ENCODE measurements at regions not wholly inside any gene's neighbourhood (a gene's known extent, or its start where the extent isn't known, plus 50 kb on each side); places are given as distances from the start of the nearest gene placed in this dataset.
A peak's percentile ranks its signal among the peaks of the same experiment; 100 is the strongest.
"Not testable (repeated sequence)": the region's sequence is repeated elsewhere in the genome, so short reads cannot be mapped to it uniquely, and the experiment has no call there.

- peaks cover 0 to 5% of the 10 kb centered on the region in 2 donors for H3K36me3 Mint-ChIP-seq
- no peak for ATAC-seq
- H3K9me3 Mint-ChIP-seq: no peaks in the 10 kb centered on the region
- DNase-seq (ENCODE audit: low spot score in 2 of 2): no peak
- H3K27ac Mint-ChIP-seq: no peak overlapping the region
These were observed 371.0 kb downstream of the SFMBT2 start for GRCh38 chr10:7039859-7040258.

- Mint-ChIP-seq H3K9me3 (peaks cover 0 to 1% of the 10 kb centered on the region in 2 donors), H3K36me3 (peaks cover 0 to 12% of the 10 kb centered on the region in 2 donors), H3K27ac (no peak overlapping the region)
- ATAC-seq (no peak), DNase-seq (ENCODE audit: low spot score in 2 of 2) (no peak)
These were observed 372.4 kb downstream of the SFMBT2 start for GRCh38 chr10:7038416-7038815.

- ATAC-seq; H3K27ac Mint-ChIP-seq; DNase-seq (ENCODE audit: low spot score in 2 of 2); H3K9me3 Mint-ChIP-seq: not testable (repeated sequence)
- peaks cover 0 to 12% of the 10 kb centered on the region in 2 donors for H3K36me3 Mint-ChIP-seq
These were observed 373.4 kb downstream of the SFMBT2 start for GRCh38 chr10:7037434-7037833.

GRCh38 chr10:7036951-7037350 lies 373.9 kb downstream of the SFMBT2 start:
- H3K9me3 Mint-ChIP-seq: peaks cover 0 to 5% of the 10 kb centered on the region in 2 donors
- DNase-seq (ENCODE audit: low spot score in 2 of 2): no peak
- H3K36me3 Mint-ChIP-seq: peaks cover 0 to 12% of the 10 kb centered on the region in 2 donors
- H3K27ac Mint-ChIP-seq: no peak overlapping the region
- ATAC-seq: no peak

- H3K9me3 Mint-ChIP-seq: peaks cover 4 to 7% of the 10 kb centered on the region in 2 donors
- H3K36me3 Mint-ChIP-seq: peaks cover 3 to 12% of the 10 kb centered on the region in 2 donors
- DNase-seq (ENCODE audit: low spot score in 2 of 2): peak in 1 of 2 donors; percentile 73
- H3K27ac Mint-ChIP-seq: peak overlapping the region in 1 of 2 donors; percentile 82
- ATAC-seq: peak; percentile 71 to 91
These were observed 375.6 kb downstream of the SFMBT2 start for GRCh38 chr10:7035126-7035761.

- DNase-seq (ENCODE audit: low spot score in 2 of 2): no peak
- Mint-ChIP-seq H3K9me3 (peaks cover 15 to 18% of the 10 kb centered on the region in 2 donors), H3K36me3 (peaks cover 11 to 23% of the 10 kb centered on the region in 2 donors), H3K27ac (no peak overlapping the region)
- peak; percentile 15 to 35 for ATAC-seq
These were observed 377.8 kb downstream of the SFMBT2 start for GRCh38 chr10:7033031-7033430.

GRCh38 chr10:7030134-7030855 lies 380.5 kb downstream of the SFMBT2 start:
- DNase-seq (ENCODE audit: low spot score in 2 of 2): no peak
- ATAC-seq: no peak

GRCh38 chr10:7029672-7030071 lies 381.2 kb downstream of the SFMBT2 start:
- Mint-ChIP-seq H3K27ac (no peak overlapping the region), H3K36me3 (peaks cover 11 to 16% of the 10 kb centered on the region in 2 donors), H3K9me3 (peaks cover 15 to 18% of the 10 kb centered on the region in 2 donors)
- no peak for DNase-seq (ENCODE audit: low spot score in 2 of 2)
- ATAC-seq: no peak

More at GRCh38 chr10:7030134-7030855, 380.5 kb downstream of the SFMBT2 start:
- no peak overlapping the region for H3K27ac Mint-ChIP-seq
- H3K36me3 Mint-ChIP-seq: peaks cover 11 to 23% of the 10 kb centered on the region in 2 donors
- H3K9me3 Mint-ChIP-seq: peaks cover 15 to 18% of the 10 kb centered on the region in 2 donors

GRCh38 chr10:7028809-7029166 lies 382.0 kb downstream of the SFMBT2 start:
- Mint-ChIP-seq H3K36me3 (peaks cover 11% of the 10 kb centered on the region in 2 donors), H3K27ac (peak overlapping the region; percentile 2 to 68), H3K9me3 (peaks cover 15 to 18% of the 10 kb centered on the region in 2 donors)
- peak in 1 of 2 donors; percentile 28 for ATAC-seq
- DNase-seq (ENCODE audit: low spot score in 2 of 2): no peak

GRCh38 chr10:7027913-7028808 lies 382.7 kb downstream of the SFMBT2 start:
- DNase-seq (ENCODE audit: low spot score in 2 of 2) (no peak), ATAC-seq (peak; percentile 63)
- H3K36me3 Mint-ChIP-seq: peaks cover 11% of the 10 kb centered on the region in 2 donors
- H3K9me3 Mint-ChIP-seq: peaks cover 12 to 18% of the 10 kb centered on the region in 2 donors
- peak overlapping the region; percentile 2 to 68 for H3K27ac Mint-ChIP-seq

- DNase-seq (ENCODE audit: low spot score in 2 of 2) (no peak), ATAC-seq (no peak)
- no peak overlapping the region for H3K27ac Mint-ChIP-seq
- H3K36me3 Mint-ChIP-seq: peaks cover 11% of the 10 kb centered on the region in 2 donors
- peaks cover 11 to 18% of the 10 kb centered on the region in 2 donors for H3K9me3 Mint-ChIP-seq
These were observed 383.5 kb downstream of the SFMBT2 start for GRCh38 chr10:7027237-7027912.

- peaks cover 11 to 18% of the 10 kb centered on the region in 2 donors for H3K9me3 Mint-ChIP-seq
- ATAC-seq (no peak), DNase-seq (ENCODE audit: low spot score in 2 of 2) (no peak)
- no peak overlapping the region for H3K27ac Mint-ChIP-seq
- H3K36me3 Mint-ChIP-seq: peaks cover 11% of the 10 kb centered on the region in 2 donors
These were observed 384.0 kb downstream of the SFMBT2 start for GRCh38 chr10:7026818-7027217.

- ATAC-seq: no peak
- H3K36me3 Mint-ChIP-seq: peaks cover 8 to 11% of the 10 kb centered on the region in 2 donors
- peaks cover 9 to 16% of the 10 kb centered on the region in 2 donors for H3K9me3 Mint-ChIP-seq
- no peak overlapping the region for H3K27ac Mint-ChIP-seq
- DNase-seq (ENCODE audit: low spot score in 2 of 2): no peak
These were observed 385.5 kb downstream of the SFMBT2 start for GRCh38 chr10:7025296-7025695.

- peaks cover 11 to 14% of the 10 kb centered on the region in 2 donors for H3K9me3 Mint-ChIP-seq
- DNase-seq (ENCODE audit: low spot score in 2 of 2) (no peak), ATAC-seq (peak in 1 of 2 donors; percentile 79)
- no peak overlapping the region for H3K27ac Mint-ChIP-seq
- H3K36me3 Mint-ChIP-seq: peaks cover 0 to 14% of the 10 kb centered on the region in 2 donors
These were observed 395.4 kb downstream of the SFMBT2 start for GRCh38 chr10:7015457-7015856.

GRCh38 chr10:7014721-7015120 lies 396.1 kb downstream of the SFMBT2 start:
- Mint-ChIP-seq H3K36me3 (peaks cover 0 to 10% of the 10 kb centered on the region in 2 donors), H3K27ac (no peak overlapping the region), H3K9me3 (peaks cover 6 to 7% of the 10 kb centered on the region in 2 donors)
- ATAC-seq: no peak
- no peak for DNase-seq (ENCODE audit: low spot score in 2 of 2)

- no peaks in the 10 kb centered on the region for H3K36me3 Mint-ChIP-seq
- DNase-seq (ENCODE audit: low spot score in 2 of 2) (no peak), ATAC-seq (no peak)
- H3K9me3 Mint-ChIP-seq: peaks cover 0 to under 1% of the 10 kb centered on the region in 2 donors
- H3K27ac Mint-ChIP-seq: no peak overlapping the region
These were observed 398.8 kb downstream of the SFMBT2 start for GRCh38 chr10:7011994-7012393.

All from activated naive CD4-positive, alpha-beta T cell treated with anti-CD3 and anti-CD28 coated beads, Interleukin-2, amount 50 U/mL, for 72 hours (primary cell).